ENCODE measurements at regions not wholly inside any gene's neighbourhood (a gene's known extent, or its start where the extent isn't known, plus 50 kb on each side); places are given as distances from the start of the nearest gene placed in this dataset.
"Not testable (repeated sequence)": the region's sequence is repeated elsewhere in the genome, so short reads cannot be mapped to it uniquely, and the experiment has no call there.

DNA sequence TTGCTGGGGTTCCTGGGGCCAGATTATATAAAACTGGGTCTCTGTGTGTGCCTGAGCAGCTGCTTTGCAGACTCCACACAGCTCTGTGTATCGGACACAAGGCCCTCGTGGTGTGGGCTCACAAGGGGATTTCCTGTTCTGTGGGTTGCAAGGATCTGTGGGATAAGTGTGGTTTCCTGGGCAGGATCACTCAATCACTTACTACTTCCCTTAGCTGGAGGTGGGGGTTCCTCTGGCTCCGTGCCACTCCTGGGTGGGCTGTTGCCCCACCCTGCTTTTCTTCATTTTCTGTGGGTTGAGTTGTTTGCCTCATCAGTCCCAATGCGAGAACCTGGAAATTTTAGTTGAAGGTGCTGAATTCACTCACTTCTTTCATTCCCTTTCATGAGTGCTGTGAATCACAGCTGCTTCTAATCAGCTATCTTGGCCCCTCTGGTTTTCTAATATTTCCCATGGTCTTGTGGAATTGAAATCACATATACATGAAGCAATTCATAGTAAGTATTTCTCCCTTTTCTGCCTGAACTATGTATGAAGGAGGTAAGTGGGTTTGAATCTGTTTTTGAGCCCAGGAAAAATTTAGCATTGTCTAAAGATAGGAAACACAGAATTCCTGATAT lies 196.3 kb downstream of the DCDC2C start:
- Mint-ChIP-seq H3K27me3 (peaks cover 6% of the 10 kb centered on the region), H3K36me3 (ENCODE audit: low read depth) (no peaks in the 10 kb centered on the region), H3K4me3 (no peak overlapping the region), H3K4me1 (no peaks in the 10 kb centered on the region), H3K27ac (no peak overlapping the region)
- ATAC-seq (no peak), DNase-seq (no peak)
- H3K9me3 ChIP-seq (ENCODE audit: control insufficient read depth, low read length, poor library complexity, severe bottlenecking) = no peaks in the 10 kb centered on the region

GRCh38 chr2:3902131-3902530 lies 198.8 kb downstream of the DCDC2C start:
- DNase-seq = no peak
- H3K9me3 ChIP-seq (ENCODE audit: control insufficient read depth, low read length, poor library complexity, severe bottlenecking) = no peaks in the 10 kb centered on the region
- Mint-ChIP-seq H3K36me3 (ENCODE audit: low read depth) (no peaks in the 10 kb centered on the region), H3K4me3 (no peak overlapping the region), H3K27ac (no peak overlapping the region), H3K4me1 (no peaks in the 10 kb centered on the region), H3K27me3 (peaks cover 7% of the 10 kb centered on the region)
- ATAC-seq = no peak

DNA sequence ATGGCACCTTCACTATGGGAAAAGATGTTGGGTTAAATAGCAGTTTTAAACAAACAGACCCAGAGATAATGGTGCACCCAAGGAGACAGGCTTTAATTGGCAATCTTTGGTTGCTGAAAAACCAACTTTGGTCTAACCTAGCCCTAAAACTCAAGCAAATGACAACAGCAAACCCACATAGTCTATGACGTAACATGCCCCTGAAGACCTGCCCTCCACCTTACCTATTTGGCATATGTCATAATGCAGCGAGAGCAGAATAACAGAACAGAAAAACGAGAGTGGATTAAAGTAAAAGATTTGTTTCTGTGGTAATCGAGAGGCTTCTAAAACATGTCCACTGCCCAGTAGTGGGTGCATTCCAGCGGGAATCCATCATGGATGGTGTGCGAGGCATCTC lies 200.7 kb downstream of the DCDC2C start:
- Mint-ChIP-seq H3K36me3 (ENCODE audit: low read depth) (no peaks in the 10 kb centered on the region), H3K27me3 (peaks cover 7% of the 10 kb centered on the region), H3K4me1 (no peaks in the 10 kb centered on the region), H3K4me3 (no peak overlapping the region), H3K27ac (no peak overlapping the region)
- ATAC-seq (no peak), DNase-seq (no peak)
- H3K9me3 ChIP-seq (ENCODE audit: control insufficient read depth, low read length, poor library complexity, severe bottlenecking) = no peaks in the 10 kb centered on the region

- not testable (repeated sequence) for H3K36me3 Mint-ChIP-seq (ENCODE audit: low read depth); H3K9me3 ChIP-seq (ENCODE audit: control insufficient read depth, low read length, poor library complexity, severe bottlenecking); H3K27me3 Mint-ChIP-seq; H3K27ac Mint-ChIP-seq; DNase-seq; H3K4me3 Mint-ChIP-seq; ATAC-seq; H3K4me1 Mint-ChIP-seq
These were observed 205.1 kb downstream of the DCDC2C start for GRCh38 chr2:3908498-3908897.

DNA sequence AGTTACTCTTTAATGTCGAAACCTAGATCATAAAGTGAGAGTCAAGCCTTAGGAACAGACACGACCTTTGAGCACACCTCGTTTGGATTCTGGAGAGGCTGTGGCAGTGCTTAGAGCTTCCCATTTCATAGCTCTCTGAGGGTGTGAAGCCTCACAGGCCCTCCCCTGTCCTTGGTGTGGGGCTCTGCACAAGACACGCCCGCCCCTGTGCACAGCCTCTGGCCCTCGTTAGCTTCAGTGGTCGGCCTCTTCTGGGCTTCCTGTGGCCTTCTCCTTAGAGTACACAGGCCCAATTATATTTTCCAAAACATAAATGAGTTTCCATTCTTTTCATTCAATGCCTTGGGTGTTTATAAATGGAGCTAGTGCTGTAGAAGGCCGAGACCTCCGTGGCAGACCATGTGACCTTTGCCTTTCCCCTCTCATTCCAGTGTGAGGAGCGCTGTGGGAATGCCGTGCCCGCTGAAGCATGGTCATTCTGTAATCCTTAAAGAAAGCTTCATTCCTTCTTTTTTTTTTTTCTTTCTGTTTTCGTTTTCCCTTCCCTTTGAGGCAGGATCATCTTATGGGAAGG lies 208.6 kb downstream of the DCDC2C start:
- DNase-seq (no peak), ATAC-seq (no peak)
- Mint-ChIP-seq H3K4me1 (no peaks in the 10 kb centered on the region), H3K4me3 (no peak overlapping the region), H3K27ac (no peak overlapping the region), H3K27me3 (no peaks in the 10 kb centered on the region), H3K36me3 (ENCODE audit: low read depth) (no peaks in the 10 kb centered on the region)
- no peaks in the 10 kb centered on the region for H3K9me3 ChIP-seq (ENCODE audit: control insufficient read depth, low read length, poor library complexity, severe bottlenecking)

DNA sequence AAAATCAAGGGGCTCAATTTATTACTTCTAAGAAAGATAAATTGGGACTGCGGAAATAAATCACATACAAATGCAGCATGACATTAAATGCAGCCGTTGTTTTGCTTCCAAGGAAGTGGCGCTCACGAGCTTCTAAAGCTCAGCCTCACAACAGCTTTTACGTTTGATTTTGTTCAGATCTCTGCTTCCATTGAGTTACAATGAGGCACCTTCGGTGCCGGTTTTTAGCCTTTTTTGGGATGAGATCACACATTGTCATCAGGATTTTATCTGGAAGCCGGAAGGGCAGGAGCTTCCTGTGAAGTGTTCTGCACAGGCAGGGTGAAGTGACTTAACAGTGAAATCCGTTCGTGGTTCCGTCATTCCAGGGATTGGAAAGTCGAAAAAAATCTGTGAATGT lies 209.8 kb downstream of the DCDC2C start:
- H3K4me3 Mint-ChIP-seq = no peak overlapping the region
- H3K27me3 Mint-ChIP-seq = no peaks in the 10 kb centered on the region
- DNase-seq (no peak), ATAC-seq (no peak)
- H3K9me3 ChIP-seq (ENCODE audit: control insufficient read depth, low read length, poor library complexity, severe bottlenecking) = no peaks in the 10 kb centered on the region
- no peaks in the 10 kb centered on the region for H3K4me1 Mint-ChIP-seq
- no peak overlapping the region for H3K27ac Mint-ChIP-seq
- H3K36me3 Mint-ChIP-seq (ENCODE audit: low read depth) = no peaks in the 10 kb centered on the region

DNA sequence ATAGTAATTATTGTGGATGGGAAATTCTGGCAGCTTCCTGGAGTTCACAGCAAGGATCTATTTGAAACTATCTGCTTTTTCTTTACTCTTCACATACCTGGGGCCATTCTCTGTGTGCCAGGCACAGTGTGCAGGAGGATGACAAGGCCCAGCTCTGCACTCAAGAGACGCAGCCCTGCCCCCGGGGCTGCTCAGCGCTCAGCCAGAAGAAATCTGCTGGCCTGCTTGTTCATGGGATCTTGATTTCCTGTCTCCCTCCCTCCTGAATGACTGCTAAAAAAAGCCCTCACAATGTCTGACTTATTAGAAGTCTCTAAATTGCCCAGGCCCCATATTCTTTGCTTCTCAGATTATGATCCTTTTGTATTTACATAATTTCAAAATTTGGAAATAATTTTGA lies 210.9 kb downstream of the DCDC2C start:
- no peaks in the 10 kb centered on the region for H3K9me3 ChIP-seq (ENCODE audit: control insufficient read depth, low read length, poor library complexity, severe bottlenecking)
- no peak overlapping the region for H3K27ac Mint-ChIP-seq
- no peak for ATAC-seq
- no peaks in the 10 kb centered on the region for H3K36me3 Mint-ChIP-seq (ENCODE audit: low read depth)
- no peak for DNase-seq
- no peaks in the 10 kb centered on the region for H3K4me1 Mint-ChIP-seq
- H3K27me3 Mint-ChIP-seq = no peaks in the 10 kb centered on the region
- H3K4me3 Mint-ChIP-seq = no peak overlapping the region

GRCh38 chr2:3927031-3927430 lies 223.7 kb downstream of the DCDC2C start:
- Mint-ChIP-seq H3K4me1 (no peaks in the 10 kb centered on the region), H3K36me3 (ENCODE audit: low read depth) (no peaks in the 10 kb centered on the region), H3K27me3 (no peaks in the 10 kb centered on the region), H3K4me3 (no peak overlapping the region), H3K27ac (no peak overlapping the region)
- ATAC-seq = no peak
- H3K9me3 ChIP-seq (ENCODE audit: control insufficient read depth, low read length, poor library complexity, severe bottlenecking) = no peaks in the 10 kb centered on the region
- DNase-seq = no peak

GRCh38 chr2:3929374-3929773 lies 226.0 kb downstream of the DCDC2C start:
- no peaks in the 10 kb centered on the region for H3K9me3 ChIP-seq (ENCODE audit: control insufficient read depth, low read length, poor library complexity, severe bottlenecking)
- Mint-ChIP-seq H3K27ac (no peak overlapping the region), H3K4me1 (no peaks in the 10 kb centered on the region), H3K36me3 (ENCODE audit: low read depth) (no peaks in the 10 kb centered on the region), H3K4me3 (no peak overlapping the region), H3K27me3 (no peaks in the 10 kb centered on the region)
- no peak for DNase-seq
- no peak for ATAC-seq

DNA sequence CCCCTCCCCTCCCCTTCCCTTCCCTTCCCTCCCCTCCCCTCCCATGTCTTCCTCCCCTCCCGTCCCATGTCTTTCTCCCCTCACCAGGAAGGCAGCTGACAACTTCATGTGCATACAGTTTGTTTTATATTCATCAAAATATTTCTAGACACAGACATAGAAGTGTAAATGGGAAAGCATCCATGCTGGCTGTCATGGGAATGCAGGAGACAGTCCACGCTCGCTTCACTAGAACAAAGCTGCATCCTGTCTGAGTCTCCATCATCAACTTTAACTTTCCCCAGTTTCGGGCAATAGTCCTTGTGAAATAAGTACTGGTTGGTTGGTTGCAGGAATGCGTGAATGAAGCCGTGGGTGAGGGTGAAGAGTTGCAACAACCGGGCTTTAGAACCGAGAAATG lies 226.9 kb downstream of the DCDC2C start:
- Mint-ChIP-seq H3K27me3 (no peaks in the 10 kb centered on the region), H3K4me3 (no peak overlapping the region), H3K27ac (no peak overlapping the region), H3K4me1 (no peaks in the 10 kb centered on the region), H3K36me3 (ENCODE audit: low read depth) (no peaks in the 10 kb centered on the region)
- ATAC-seq = no peak
- DNase-seq = no peak
- no peaks in the 10 kb centered on the region for H3K9me3 ChIP-seq (ENCODE audit: control insufficient read depth, low read length, poor library complexity, severe bottlenecking)

GRCh38 chr2:3940661-3941060 lies 237.3 kb downstream of the DCDC2C start:
- no peaks in the 10 kb centered on the region for H3K4me1 Mint-ChIP-seq
- no peak for ATAC-seq
- no peaks in the 10 kb centered on the region for H3K36me3 Mint-ChIP-seq (ENCODE audit: low read depth)

GRCh38 chr2:3942841-3943240 lies 239.5 kb downstream of the DCDC2C start:
- Mint-ChIP-seq H3K27ac (no peak overlapping the region), H3K27me3 (no peaks in the 10 kb centered on the region), H3K4me1 (no peaks in the 10 kb centered on the region), H3K36me3 (ENCODE audit: low read depth) (no peaks in the 10 kb centered on the region), H3K4me3 (no peak overlapping the region)
- DNase-seq (no peak), ATAC-seq (no peak)
- H3K9me3 ChIP-seq (ENCODE audit: control insufficient read depth, low read length, poor library complexity, severe bottlenecking) = no peaks in the 10 kb centered on the region

More at GRCh38 chr2:3940661-3941060, 237.3 kb downstream of the DCDC2C start:
- Mint-ChIP-seq H3K27me3 (no peaks in the 10 kb centered on the region), H3K27ac (no peak overlapping the region), H3K4me3 (no peak overlapping the region)
- DNase-seq = no peak
- H3K9me3 ChIP-seq (ENCODE audit: control insufficient read depth, low read length, poor library complexity, severe bottlenecking) = no peaks in the 10 kb centered on the region

GRCh38 chr2:3944071-3944470 lies 240.7 kb downstream of the DCDC2C start:
- Mint-ChIP-seq H3K27me3 (no peaks in the 10 kb centered on the region), H3K27ac (no peak overlapping the region), H3K4me3 (no peak overlapping the region), H3K4me1 (no peaks in the 10 kb centered on the region), H3K36me3 (ENCODE audit: low read depth) (no peaks in the 10 kb centered on the region)
- H3K9me3 ChIP-seq (ENCODE audit: control insufficient read depth, low read length, poor library complexity, severe bottlenecking) = no peaks in the 10 kb centered on the region
- no peak for ATAC-seq
- DNase-seq = no peak

DNA sequence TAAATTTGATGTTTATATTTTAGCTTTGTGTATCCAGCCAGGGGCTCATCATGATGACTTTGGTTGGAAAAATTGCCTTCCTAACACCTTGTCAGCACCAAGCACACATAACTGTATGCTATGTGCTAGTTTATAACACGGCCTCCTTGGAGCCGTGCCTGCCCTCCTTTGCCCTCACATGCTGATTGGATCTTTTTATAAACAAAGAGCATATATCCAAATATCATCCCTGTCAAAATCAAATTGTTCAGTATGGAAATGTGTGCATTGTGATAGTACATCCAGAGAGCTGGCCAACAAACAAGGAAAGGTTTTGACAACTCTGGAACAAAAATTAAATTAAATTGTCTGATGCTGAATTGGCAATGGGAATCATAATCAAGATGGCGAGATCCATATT lies 241.5 kb downstream of the DCDC2C start:
- H3K4me1 Mint-ChIP-seq = no peaks in the 10 kb centered on the region
- H3K36me3 Mint-ChIP-seq (ENCODE audit: low read depth) = no peaks in the 10 kb centered on the region
- no peak overlapping the region for H3K27ac Mint-ChIP-seq
- no peaks in the 10 kb centered on the region for H3K9me3 ChIP-seq (ENCODE audit: control insufficient read depth, low read length, poor library complexity, severe bottlenecking)
- H3K27me3 Mint-ChIP-seq = no peaks in the 10 kb centered on the region
- no peak overlapping the region for H3K4me3 Mint-ChIP-seq
- DNase-seq (no peak), ATAC-seq (no peak)

Data from T-helper 17 cell (primary cell).